Stomach (tissue), 8 donors: ENCODE measurements at regions not wholly inside any gene's neighbourhood (a gene's known extent, or its start where the extent isn't known, plus 50 kb on each side); places are given as distances from the start of the nearest gene placed in this dataset.

ENCODE experiments used
- DNase-seq, 2 donors: peaks; one replicate each; pipeline versions ENCODE4 v3.0.0 to v3.0.0-alpha.2; 2013 to 2019
- H3K27ac ChIP-seq, 5 donors: fragments of 200-600 bp in 4 of 5; sonication (generic) in 4 of 5; one replicate each; pipeline ENCODE4 v1.5.1; 2013 to 2019; ENCODE audit warnings: mild to moderate bottlenecking in 1 of 5, moderate library complexity in 1 of 5
- H3K27me3 ChIP-seq, 3 donors: fragments of 200-600 bp; sonication (generic); one replicate each; pipeline ENCODE4 v1.5.1; 2017 to 2019; ENCODE audit warnings: mixed run types in 1 of 3
- H3K36me3 ChIP-seq, 4 donors: fragments of 200-600 bp; sonication (generic); 1 replicate in 3 of 4; 2 replicates in 1 of 4; pipeline ENCODE4 v1.5.1; 2016 to 2019
- H3K4me1 ChIP-seq, 4 donors: fragments of 200-600 bp; sonication (generic); one replicate each; pipeline ENCODE4 v1.5.1; 2016 to 2019
- H3K4me3 ChIP-seq, 4 donors: fragments of 200-600 bp; sonication (generic) in 3 of 4; one replicate each; pipeline ENCODE4 v1.5.1; 2016 to 2019; ENCODE audit warnings: mild to moderate bottlenecking in 1 of 4
- H3K9me3 ChIP-seq, 4 donors: fragments of 200-600 bp; sonication (generic); one replicate each; pipeline ENCODE4 v1.5.1; 2016 to 2019
- EP300 ChIP-seq: sonication (generic); formaldehyde crosslinking; IDR thresholded peaks from one replicate; pipeline ENCODE4 v1.6.1; 2017; ENCODE audit warnings: antibody characterized with exemption
- POLR2A ChIP-seq, 4 donors: fragments of 450-650 bp; IDR thresholded peaks; one replicate each; pipeline ENCODE4 v1.6.1; 2016; ENCODE audit warnings: antibody characterized with exemption in 4 of 4, control low read depth in 2 of 4, mild to moderate bottlenecking in 1 of 4, moderate library complexity in 1 of 4
- POLR2AphosphoS5 ChIP-seq, 3 donors: sonication (generic); formaldehyde crosslinking; IDR thresholded peaks; one replicate each; pipeline ENCODE4 v1.6.1; 2016; ENCODE audit warnings: antibody characterized with exemption in 3 of 3
- WGBS, 5 donors: extraction: QIAGEN DNeasy Blood & Tissue Kit in 3 of 5; methylation state at CpG; one replicate each; pipeline versions ENCODE4 v1.1.5 to v1.1.7; 2013 to 2018; 5-methylcytosine and 5-hydroxymethylcytosine counted together
- intact Hi-C: fragments of 100-400 bp; cut with DNase I; formaldehyde crosslinking; loops from one replicate; pipeline ENCODE4 v1.15.1; 2023; ENCODE audit warnings: low total_unique reads
- TF ChIP-seq, protein P1 (sequence below), 7 experiments: fragments of 450-650 bp in 4 of 7; fragments of 200-600 bp in 3 of 7; sonication (generic) in 3 of 7; IDR thresholded peaks; one replicate each; pipeline ENCODE4 v1.5.1; 2016 to 2019; ENCODE audit warnings: antibody characterized with exemption in 7 of 7, control low read depth in 2 of 7, mild to moderate bottlenecking in 1 of 7
- donor health status: healthy with polysubstance abuse.
- donor health status: Bipolar disorder and iron deficiency.
- donor health status: healthy.

GRCh38 chr1:98368995-98369394, 292.5 kb upstream of the SNX7 start:
- Histone ChIP-seq H3K4me1 (no peaks in the 10 kb centered on the region), H3K27me3 (peaks cover 0 to 6% (median 0%) of the 10 kb centered on the region in 3 donors), H3K4me3 (no peak overlapping the region), H3K27ac (no peak overlapping the region), H3K36me3 (no peaks in the 10 kb centered on the region), H3K9me3 (no peaks in the 10 kb centered on the region)
- no peak for DNase-seq
- WGBS, 5 donors: 42 to 55% (median 49%) methylated on average over 3 of the region's 3 CpGs
- TF ChIP-seq POLR2A (IDR thresholded peaks at IDR 0.05) (no peak), EP300 (no peak), POLR2AphosphoS5 (IDR thresholded peaks at IDR 0.05) (no peak)
- TF ChIP-seq, protein P1, sequence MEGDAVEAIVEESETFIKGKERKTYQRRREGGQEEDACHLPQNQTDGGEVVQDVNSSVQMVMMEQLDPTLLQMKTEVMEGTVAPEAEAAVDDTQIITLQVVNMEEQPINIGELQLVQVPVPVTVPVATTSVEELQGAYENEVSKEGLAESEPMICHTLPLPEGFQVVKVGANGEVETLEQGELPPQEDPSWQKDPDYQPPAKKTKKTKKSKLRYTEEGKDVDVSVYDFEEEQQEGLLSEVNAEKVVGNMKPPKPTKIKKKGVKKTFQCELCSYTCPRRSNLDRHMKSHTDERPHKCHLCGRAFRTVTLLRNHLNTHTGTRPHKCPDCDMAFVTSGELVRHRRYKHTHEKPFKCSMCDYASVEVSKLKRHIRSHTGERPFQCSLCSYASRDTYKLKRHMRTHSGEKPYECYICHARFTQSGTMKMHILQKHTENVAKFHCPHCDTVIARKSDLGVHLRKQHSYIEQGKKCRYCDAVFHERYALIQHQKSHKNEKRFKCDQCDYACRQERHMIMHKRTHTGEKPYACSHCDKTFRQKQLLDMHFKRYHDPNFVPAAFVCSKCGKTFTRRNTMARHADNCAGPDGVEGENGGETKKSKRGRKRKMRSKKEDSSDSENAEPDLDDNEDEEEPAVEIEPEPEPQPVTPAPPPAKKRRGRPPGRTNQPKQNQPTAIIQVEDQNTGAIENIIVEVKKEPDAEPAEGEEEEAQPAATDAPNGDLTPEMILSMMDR (IDR thresholded peaks at IDR 0.05): no peak
- intact Hi-C loops: no loop called here

- Histone ChIP-seq H3K4me1 (no peaks in the 10 kb centered on the region), H3K9me3 (no peaks in the 10 kb centered on the region), H3K36me3 (no peaks in the 10 kb centered on the region), H3K4me3 (no peak overlapping the region), H3K27ac (no peak overlapping the region), H3K27me3 (peaks cover 0 to 6% (median 0%) of the 10 kb centered on the region in 3 donors)
- DNase-seq: no peak
- WGBS, 5 donors: 61 to 86% (median 80%) methylated on average over 2 to 4 of the region's 4 CpGs
- intact Hi-C loops: no loop called here
- TF ChIP-seq POLR2A (IDR thresholded peaks at IDR 0.05) (no peak), POLR2AphosphoS5 (IDR thresholded peaks at IDR 0.05) (no peak), EP300 (no peak)
- TF ChIP-seq, protein P1 (IDR thresholded peaks at IDR 0.05): no peak
Measured at GRCh38 chr1:98367426-98367825, 294.1 kb upstream of the SNX7 start.

GRCh38 chr1:98366343-98366742, 295.2 kb upstream of the SNX7 start:
- no peak overlapping the region for H3K4me3 ChIP-seq
- H3K36me3 ChIP-seq: no peaks in the 10 kb centered on the region
- peaks cover 0 to 6% (median 0%) of the 10 kb centered on the region in 3 donors for H3K27me3 ChIP-seq
- H3K9me3 ChIP-seq: no peaks in the 10 kb centered on the region
- TF ChIP-seq, protein P1 (IDR thresholded peaks at IDR 0.05): no peak
- TF ChIP-seq POLR2A (IDR thresholded peaks at IDR 0.05) (no peak), EP300 (no peak), POLR2AphosphoS5 (IDR thresholded peaks at IDR 0.05) (no peak)
- DNase-seq: no peak
- 78 to 94% (median 93%) methylated on average over 3 of the region's 3 CpGs for WGBS, 5 donors
- H3K27ac ChIP-seq: no peak overlapping the region
- H3K4me1 ChIP-seq: no peaks in the 10 kb centered on the region
- intact Hi-C loops: no loop called here

DNA sequence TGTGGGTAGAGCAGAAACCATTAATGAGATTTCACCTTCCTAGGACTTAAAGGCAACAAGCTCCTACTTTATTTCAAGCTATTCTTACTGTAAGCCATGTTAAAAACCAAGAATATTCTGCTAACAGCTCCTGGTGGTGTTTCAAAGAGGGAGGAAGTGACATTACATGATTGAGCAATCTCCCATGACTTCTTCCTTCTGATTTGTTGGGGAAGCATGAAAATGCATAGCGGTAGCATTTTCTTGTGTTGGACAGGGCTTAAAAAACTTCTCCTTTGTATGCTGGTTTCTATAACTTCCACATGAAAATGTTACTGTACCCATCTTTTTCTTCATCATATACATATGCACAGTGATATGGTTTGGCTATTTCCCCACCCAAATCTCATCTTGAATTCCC, 297.0 kb upstream of the SNX7 start:
- no peak overlapping the region for H3K27ac ChIP-seq
- H3K27me3 ChIP-seq: peaks cover 0 to 6% (median 0%) of the 10 kb centered on the region in 3 donors
- H3K4me3 ChIP-seq: no peak overlapping the region
- 75 to 100% (median 94%) methylated on average over 1 of the region's 1 CpG for WGBS, 5 donors
- TF ChIP-seq POLR2A (IDR thresholded peaks at IDR 0.05) (no peak), POLR2AphosphoS5 (IDR thresholded peaks at IDR 0.05) (no peak), EP300 (no peak)
- TF ChIP-seq, protein P1 (IDR thresholded peaks at IDR 0.05): no peak
- H3K4me1 ChIP-seq: no peaks in the 10 kb centered on the region
- intact Hi-C loops: no loop called here
- no peaks in the 10 kb centered on the region for H3K36me3 ChIP-seq
- H3K9me3 ChIP-seq: no peaks in the 10 kb centered on the region
- DNase-seq: no peak
